DLD1 (cell line): ENCODE measurements at regions not wholly inside any gene's neighbourhood (a gene's known extent, or its start where the extent isn't known, plus 50 kb on each side); places are given as distances from the start of the nearest gene placed in this dataset.
"Not testable (repeated sequence)": the region's sequence is repeated elsewhere in the genome, so short reads cannot be mapped to it uniquely, and the experiment has no call there.

Source experiments
- in situ Hi-C: cut with HindIII; loops from 2 replicates; pipeline ENCODE4 v1.10.0; 2017; ENCODE audit warnings: low sequenced_read_pairs

DNA sequence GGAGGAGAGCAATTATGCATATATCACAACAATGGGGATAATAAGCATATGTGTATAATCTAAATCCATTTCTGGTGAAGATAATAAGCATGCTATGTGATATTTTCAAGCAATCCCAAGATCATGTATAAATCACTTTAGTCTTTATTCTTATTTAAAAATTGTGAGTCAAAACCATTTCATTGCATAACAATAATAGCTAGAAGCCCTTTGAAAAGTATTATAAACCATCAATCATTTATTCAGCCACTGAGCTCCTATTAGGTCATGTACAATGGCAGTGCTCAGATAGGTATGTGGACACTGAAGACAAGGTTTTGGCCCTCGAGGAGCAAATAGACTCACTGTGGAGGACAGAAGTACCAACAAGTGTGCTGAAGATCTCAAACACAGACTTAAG, 113.1 kb downstream of the CDCA7 start:
- in situ Hi-C loops, result no loop called here

DNA sequence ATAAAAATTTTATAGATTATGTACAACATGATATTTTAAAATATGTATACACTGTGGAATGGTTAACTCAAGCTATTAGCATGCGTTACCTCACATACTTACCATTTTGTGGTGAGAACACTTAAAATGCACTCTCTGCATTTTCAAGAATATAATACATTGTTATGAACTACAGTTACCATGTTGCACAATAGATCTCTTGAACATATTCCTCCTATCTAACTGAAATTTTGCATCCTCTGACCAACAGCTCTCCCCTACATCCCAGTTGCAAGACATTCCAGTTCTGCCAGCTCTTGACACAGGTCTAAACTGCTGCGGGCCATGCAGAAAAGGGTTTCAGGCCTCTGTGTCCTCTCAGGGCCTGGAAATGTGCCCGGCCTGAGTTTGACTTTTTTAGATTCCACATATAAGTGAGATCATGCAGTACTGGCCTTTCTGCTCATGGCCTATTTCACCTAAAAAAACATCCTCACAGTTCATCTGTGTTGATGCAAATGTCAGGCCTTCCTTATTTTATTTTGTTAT, 113.7 kb downstream of the CDCA7 start:
- in situ Hi-C loops, result no loop called here

GRCh38 chr2:173472112-173472511, 117.4 kb downstream of the CDCA7 start:
- in situ Hi-C loops, result no loop called here

- in situ Hi-C loops, result no loop called here
Measured at GRCh38 chr2:173483137-173483536, 128.5 kb downstream of the CDCA7 start.

GRCh38 chr2:173488861-173489260, 134.2 kb downstream of the CDCA7 start:
- in situ Hi-C loops, result no loop called here

GRCh38 chr2:173491418-173491817, 136.7 kb downstream of the CDCA7 start:
- in situ Hi-C loops, result no loop called here

DNA sequence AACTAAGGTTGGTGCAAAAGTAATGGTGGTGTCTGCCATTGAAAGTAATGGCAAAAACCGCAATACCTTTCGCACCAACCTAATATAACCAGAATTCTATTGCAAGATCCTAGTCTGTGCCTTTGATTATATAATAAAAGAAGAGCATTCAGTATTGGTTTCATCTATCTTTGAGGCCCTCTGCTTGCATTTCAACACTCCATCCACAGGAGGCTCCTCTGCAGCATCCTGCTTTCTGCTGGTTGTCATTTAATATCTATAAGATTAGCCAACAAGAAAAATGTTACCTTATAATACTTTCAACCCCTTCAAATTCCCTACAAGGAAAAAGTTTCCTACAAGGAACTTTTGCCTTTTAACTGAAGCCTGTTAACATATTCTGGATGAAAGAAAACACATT, 139.2 kb downstream of the CDCA7 start:
- in situ Hi-C loops, result no loop called here

DNA sequence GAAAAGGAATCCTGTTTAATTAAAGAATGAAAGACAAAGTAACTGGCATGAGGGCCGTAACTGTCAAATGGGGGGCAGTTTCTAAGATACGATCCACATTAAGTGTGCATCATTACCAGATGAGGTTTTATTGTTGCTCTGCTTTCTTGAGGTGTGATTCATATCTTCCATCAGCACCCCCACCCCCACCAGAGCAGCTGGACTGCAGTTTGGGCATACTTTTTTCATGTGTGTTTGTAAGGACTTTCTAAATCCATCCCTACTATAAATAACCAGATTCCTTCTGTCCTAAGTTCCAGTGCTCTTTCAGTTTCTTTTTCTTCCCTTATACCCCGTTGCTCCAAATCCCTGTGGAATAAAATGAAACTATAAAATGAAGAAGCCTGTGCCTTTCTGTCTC, 142.1 kb downstream of the CDCA7 start:
- in situ Hi-C loops, result no loop called here

GRCh38 chr2:173500953-173501352, 146.3 kb downstream of the CDCA7 start:
- in situ Hi-C loops, result no loop called here

GRCh38 chr2:173502296-173502695, 147.6 kb downstream of the CDCA7 start:
- in situ Hi-C loops, result no loop called here

GRCh38 chr2:173511357-173511756, 156.7 kb downstream of the CDCA7 start:
- in situ Hi-C loops, result no loop called here

DNA sequence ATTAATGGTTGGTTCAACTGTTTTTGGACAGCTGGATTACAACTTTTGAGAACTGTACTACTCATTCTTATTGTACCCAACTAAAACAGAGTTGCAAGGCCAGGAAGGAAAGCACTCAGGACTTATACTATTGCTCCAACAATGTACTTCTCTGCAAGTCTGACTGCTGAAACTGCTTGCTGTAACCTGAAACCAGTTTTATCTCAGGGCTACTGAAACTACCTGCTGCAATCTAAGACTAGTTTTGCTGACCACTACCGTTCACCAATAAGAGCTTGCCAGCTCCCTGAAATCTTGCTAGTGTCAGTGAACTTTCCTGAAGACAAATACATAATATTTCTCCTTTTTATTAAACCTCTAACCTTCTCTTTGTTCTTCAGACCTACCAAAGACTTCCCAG, 157.3 kb downstream of the CDCA7 start:
- in situ Hi-C loops, result no loop called here

GRCh38 chr2:173513107-173513727, 158.5 kb downstream of the CDCA7 start:
- in situ Hi-C loops, result no loop called here

- in situ Hi-C loops, result no loop called here
Measured at GRCh38 chr2:173520918-173521317, 166.2 kb downstream of the CDCA7 start.

- in situ Hi-C loops, result no loop called here
Measured at GRCh38 chr2:173521450-173522192, 166.9 kb downstream of the CDCA7 start.

DNA sequence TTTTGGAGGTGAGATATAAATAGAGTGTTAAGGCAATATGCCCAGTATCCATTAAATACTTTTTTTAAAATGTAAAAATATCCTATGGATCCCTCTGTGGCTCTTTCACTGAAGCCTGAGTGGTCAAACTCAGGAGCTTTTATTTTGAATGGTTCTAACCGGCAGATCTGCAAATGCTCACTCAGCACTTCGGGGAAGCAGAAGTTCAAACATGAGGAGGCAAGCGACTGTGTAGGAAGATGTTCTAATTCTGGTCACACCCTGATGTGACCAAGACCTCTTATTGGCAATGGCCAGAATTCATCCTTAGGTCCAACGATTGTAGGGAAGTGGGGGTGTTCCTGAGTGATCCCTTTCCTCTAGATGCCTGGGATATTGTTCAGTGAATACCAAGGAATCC, 168.8 kb downstream of the CDCA7 start:
- in situ Hi-C loops, result no loop called here

DNA sequence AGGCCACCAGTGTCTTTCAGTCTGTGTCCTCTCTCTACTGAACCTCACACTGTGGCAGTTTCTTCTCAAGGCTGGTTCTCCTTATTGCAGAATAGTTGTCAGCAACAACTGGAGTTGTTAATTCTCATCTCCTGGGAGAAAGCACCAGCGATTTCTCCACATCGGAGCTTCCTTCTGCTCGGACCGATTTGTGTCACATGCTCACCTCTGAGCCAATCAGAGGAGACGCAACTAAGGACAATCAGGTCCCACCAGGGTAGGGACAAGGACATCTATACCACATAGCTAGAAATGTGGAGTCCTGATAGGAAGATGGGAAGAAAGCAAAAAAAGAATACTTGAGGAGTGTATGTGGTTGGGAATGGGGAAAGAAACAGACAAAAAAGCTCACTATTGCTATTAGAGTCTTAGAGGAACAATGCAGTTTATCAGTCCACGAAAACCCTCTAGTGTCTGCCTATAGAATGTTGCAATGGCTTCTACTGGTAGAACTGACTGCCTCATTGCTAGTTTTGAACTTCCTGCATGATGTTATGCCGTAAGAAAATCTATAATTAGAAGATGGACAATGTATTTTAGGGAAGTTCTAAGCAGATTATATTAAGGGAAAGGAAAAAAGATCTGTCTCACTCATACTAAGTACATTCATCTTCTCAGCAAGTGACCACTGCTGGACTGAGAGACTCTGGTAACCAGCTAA, 169.7 kb downstream of the CDCA7 start:
- in situ Hi-C loops, result no loop called here

- in situ Hi-C loops, result not testable (repeated sequence)
Measured at GRCh38 chr2:173532732-173533531, 178.3 kb downstream of the CDCA7 start.

- in situ Hi-C loops, result no loop called here
Measured at GRCh38 chr2:173537694-173538093, 183.0 kb downstream of the CDCA7 start.

DNA sequence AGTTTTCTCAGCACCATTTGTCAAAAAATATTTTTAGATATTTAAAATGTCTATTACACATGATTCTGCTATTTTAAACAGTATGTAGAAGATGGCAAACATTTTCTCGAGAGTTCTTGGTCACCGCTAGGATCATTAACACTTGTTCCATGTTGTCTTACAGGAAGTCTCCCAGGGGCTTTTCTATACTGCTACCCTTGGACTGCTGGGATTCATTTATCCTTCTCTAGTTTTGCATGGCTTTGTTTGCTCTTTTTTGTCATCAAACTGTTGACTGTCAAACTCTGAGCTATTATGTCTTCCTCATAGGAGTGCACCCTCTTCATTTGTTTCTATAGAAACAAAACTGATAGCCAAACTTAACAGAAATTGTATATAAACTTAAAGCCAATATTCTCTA, 184.9 kb downstream of the CDCA7 start:
- in situ Hi-C loops, result no loop called here
